BE2C (cell line): ENCODE measurements at regions not wholly inside any gene's neighbourhood (a gene's known extent, or its start where the extent isn't known, plus 50 kb on each side); places are given as distances from the start of the nearest gene placed in this dataset.

Source experiments
- DNase-seq: peaks from one replicate; pipeline ENCODE4 v3.0.0-alpha.2; 2020
- H3K27me3 ChIP-seq: fragments of 250-450 bp; sonication (Bioruptor Pico); 2 replicates; pipeline ENCODE4 v1.5.1; 2020; ENCODE audit warnings: mild to moderate bottlenecking
- H3K36me3 ChIP-seq: fragments of 250-450 bp; sonication (Bioruptor Pico); 2 replicates; pipeline ENCODE4 v1.5.1; 2020; ENCODE audit warnings: mild to moderate bottlenecking
- H3K4me1 ChIP-seq: fragments of 250-450 bp; sonication (Bioruptor Pico); 2 replicates; pipeline ENCODE4 v1.5.1; 2020
- H3K4me3 ChIP-seq: 2 replicates; pipeline ENCODE4 v1.5.1; 2011; ENCODE audit warnings: low read depth, low read length
- H3K9me3 ChIP-seq: fragments of 250-450 bp; sonication (Bioruptor Pico); 2 replicates; pipeline ENCODE4 v1.5.1; 2020
- CTCF ChIP-seq: IDR thresholded peaks from 2 replicates; pipeline ENCODE4 v1.5.1; 2012; ENCODE audit warnings: mild to moderate bottlenecking, low read depth, low read length

DNA sequence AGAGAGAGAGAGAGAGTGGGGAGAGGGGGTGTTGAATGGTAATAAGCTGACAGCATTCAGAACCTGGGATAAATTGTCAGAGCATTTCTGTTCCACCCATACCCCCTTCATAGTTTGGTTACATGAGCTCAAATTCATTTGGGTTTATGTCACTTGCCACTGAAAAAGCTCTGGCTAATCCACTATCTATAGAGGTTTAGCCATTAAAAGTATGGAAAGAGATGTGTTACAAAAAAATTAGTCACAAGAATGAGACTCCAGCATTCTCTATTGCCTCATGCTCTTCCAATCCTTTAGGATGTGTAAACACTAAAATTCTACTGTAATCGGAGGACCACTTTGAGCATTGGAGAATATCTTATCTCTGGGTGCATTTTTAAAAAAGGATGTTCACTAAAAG lies 297.6 kb upstream of the TCF21 start:
- no peaks in the 10 kb centered on the region for H3K4me1 ChIP-seq
- peaks cover 58% of the 10 kb centered on the region for H3K27me3 ChIP-seq
- H3K4me3 ChIP-seq, result no peak overlapping the region
- H3K36me3 ChIP-seq, result no peaks in the 10 kb centered on the region
- DNase-seq, result no peak
- no peaks in the 10 kb centered on the region; the same call in 1 of the 2 replicates for H3K9me3 ChIP-seq
- TF ChIP-seq CTCF, result no peak

DNA sequence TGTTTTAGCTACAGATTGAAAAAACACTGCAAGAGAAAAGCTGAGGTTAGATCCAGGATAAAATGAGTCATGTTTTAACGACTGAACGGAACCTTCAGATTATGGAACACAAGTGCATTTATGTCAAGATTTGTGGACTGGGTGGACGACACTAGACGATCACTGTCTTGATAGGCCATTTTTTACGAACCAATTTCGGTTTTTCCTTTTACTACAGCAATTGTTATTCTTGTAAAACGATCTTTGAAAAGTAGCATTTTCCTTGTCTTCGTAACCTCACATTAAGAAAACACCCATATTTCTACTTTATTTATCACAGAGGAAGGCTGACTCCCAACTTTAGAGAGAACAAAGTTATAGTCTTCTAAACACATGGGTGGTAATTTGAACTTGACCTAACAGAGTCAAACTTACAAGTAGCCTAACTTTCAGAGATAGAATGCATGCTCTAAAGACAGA lies 294.2 kb upstream of the TCF21 start:
- peaks cover 38% of the 10 kb centered on the region for H3K27me3 ChIP-seq
- no peak overlapping the region for H3K4me3 ChIP-seq
- no peaks in the 10 kb centered on the region for H3K4me1 ChIP-seq
- H3K9me3 ChIP-seq, result no peaks in the 10 kb centered on the region
- no peak for TF ChIP-seq CTCF
- no peaks in the 10 kb centered on the region for H3K36me3 ChIP-seq
- no peak for DNase-seq

DNA sequence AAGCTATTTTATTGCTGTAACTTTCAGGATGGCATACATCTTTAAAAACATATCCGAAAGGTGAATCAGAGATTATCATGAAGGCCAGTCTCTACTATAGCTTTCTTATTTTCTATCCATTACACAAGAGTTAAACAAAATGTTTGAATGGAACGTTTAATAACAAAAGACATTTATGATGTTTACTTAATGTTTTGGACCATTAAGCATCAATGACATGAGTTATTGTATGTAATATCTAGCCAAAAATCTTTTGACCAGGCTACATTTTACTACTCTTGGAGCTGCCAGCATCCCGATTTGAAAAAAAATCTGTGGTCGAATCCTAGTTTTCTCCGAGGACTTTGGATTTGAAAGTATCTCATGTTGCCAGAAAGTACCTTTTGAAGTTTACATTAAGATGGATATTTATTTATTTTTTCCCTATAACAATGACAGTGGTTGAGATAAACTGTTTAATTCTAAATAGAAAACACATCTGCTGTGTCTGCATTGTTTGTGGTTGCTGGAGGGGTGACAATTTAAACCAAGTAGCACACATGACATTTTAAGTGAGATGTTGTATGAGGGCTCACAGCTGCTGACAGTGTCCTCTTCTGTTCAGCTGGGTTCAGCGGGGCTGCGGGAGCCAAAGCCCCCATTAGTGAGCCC lies 293.7 kb upstream of the TCF21 start:
- no peaks in the 10 kb centered on the region for H3K4me1 ChIP-seq
- H3K27me3 ChIP-seq, result peaks cover 38% of the 10 kb centered on the region
- no peaks in the 10 kb centered on the region for H3K9me3 ChIP-seq
- DNase-seq, result no peak
- no peak overlapping the region for H3K4me3 ChIP-seq
- TF ChIP-seq CTCF, result no peak
- H3K36me3 ChIP-seq, result no peaks in the 10 kb centered on the region

GRCh38 chr6:133606852-133607251 lies 282.1 kb upstream of the TCF21 start:
- no peaks in the 10 kb centered on the region for H3K9me3 ChIP-seq
- no peaks in the 10 kb centered on the region for H3K36me3 ChIP-seq
- H3K4me3 ChIP-seq, result no peak overlapping the region
- DNase-seq, result no peak
- no peaks in the 10 kb centered on the region for H3K4me1 ChIP-seq
- TF ChIP-seq CTCF, result no peak
- peaks cover 38% of the 10 kb centered on the region for H3K27me3 ChIP-seq

GRCh38 chr6:133608620-133609019 lies 280.3 kb upstream of the TCF21 start:
- H3K4me1 ChIP-seq, result no peaks in the 10 kb centered on the region
- H3K27me3 ChIP-seq, result peaks cover 36% of the 10 kb centered on the region
- H3K9me3 ChIP-seq, result no peaks in the 10 kb centered on the region
- H3K36me3 ChIP-seq, result no peaks in the 10 kb centered on the region
- no peak overlapping the region for H3K4me3 ChIP-seq
- DNase-seq, result no peak
- TF ChIP-seq CTCF, result no peak

- Histone ChIP-seq H3K4me3 (no peak overlapping the region), H3K36me3 (no peaks in the 10 kb centered on the region), H3K27me3 (peaks cover 38% of the 10 kb centered on the region), H3K4me1 (no peaks in the 10 kb centered on the region), H3K9me3 (no peaks in the 10 kb centered on the region)
- no peak for TF ChIP-seq CTCF
- DNase-seq, result no peak
Observed at GRCh38 chr6:133609415-133610226, 279.3 kb upstream of the TCF21 start.
